ENCODE measurements at regions not wholly inside any gene's neighbourhood (a gene's known extent, or its start where the extent isn't known, plus 50 kb on each side); places are given as distances from the start of the nearest gene placed in this dataset.

DNA sequence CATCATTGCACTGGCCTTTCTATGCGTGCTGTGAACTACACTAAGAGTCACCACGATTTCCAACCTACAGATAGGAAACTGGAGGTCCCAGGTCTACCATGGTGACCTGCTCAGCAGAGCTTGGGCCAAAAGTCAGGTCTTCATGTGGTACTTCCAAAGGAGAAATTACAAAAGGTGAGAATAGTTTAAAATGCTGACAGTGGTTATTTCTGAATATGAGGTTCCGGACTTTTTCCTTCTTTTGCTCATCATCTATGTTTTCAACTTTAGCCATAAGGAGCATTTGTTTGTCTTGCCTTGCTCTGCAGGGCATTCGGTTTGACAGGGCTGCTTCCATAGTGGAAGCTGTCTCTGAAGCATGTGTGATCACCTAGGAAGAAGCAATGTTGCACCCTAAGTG, 282.1 kb upstream of the IRX1 start:
- TF ChIP-seq, protein P1, sequence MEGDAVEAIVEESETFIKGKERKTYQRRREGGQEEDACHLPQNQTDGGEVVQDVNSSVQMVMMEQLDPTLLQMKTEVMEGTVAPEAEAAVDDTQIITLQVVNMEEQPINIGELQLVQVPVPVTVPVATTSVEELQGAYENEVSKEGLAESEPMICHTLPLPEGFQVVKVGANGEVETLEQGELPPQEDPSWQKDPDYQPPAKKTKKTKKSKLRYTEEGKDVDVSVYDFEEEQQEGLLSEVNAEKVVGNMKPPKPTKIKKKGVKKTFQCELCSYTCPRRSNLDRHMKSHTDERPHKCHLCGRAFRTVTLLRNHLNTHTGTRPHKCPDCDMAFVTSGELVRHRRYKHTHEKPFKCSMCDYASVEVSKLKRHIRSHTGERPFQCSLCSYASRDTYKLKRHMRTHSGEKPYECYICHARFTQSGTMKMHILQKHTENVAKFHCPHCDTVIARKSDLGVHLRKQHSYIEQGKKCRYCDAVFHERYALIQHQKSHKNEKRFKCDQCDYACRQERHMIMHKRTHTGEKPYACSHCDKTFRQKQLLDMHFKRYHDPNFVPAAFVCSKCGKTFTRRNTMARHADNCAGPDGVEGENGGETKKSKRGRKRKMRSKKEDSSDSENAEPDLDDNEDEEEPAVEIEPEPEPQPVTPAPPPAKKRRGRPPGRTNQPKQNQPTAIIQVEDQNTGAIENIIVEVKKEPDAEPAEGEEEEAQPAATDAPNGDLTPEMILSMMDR (IDR thresholded peaks at IDR 0.05): no peak
- TF ChIP-seq, protein P2, sequence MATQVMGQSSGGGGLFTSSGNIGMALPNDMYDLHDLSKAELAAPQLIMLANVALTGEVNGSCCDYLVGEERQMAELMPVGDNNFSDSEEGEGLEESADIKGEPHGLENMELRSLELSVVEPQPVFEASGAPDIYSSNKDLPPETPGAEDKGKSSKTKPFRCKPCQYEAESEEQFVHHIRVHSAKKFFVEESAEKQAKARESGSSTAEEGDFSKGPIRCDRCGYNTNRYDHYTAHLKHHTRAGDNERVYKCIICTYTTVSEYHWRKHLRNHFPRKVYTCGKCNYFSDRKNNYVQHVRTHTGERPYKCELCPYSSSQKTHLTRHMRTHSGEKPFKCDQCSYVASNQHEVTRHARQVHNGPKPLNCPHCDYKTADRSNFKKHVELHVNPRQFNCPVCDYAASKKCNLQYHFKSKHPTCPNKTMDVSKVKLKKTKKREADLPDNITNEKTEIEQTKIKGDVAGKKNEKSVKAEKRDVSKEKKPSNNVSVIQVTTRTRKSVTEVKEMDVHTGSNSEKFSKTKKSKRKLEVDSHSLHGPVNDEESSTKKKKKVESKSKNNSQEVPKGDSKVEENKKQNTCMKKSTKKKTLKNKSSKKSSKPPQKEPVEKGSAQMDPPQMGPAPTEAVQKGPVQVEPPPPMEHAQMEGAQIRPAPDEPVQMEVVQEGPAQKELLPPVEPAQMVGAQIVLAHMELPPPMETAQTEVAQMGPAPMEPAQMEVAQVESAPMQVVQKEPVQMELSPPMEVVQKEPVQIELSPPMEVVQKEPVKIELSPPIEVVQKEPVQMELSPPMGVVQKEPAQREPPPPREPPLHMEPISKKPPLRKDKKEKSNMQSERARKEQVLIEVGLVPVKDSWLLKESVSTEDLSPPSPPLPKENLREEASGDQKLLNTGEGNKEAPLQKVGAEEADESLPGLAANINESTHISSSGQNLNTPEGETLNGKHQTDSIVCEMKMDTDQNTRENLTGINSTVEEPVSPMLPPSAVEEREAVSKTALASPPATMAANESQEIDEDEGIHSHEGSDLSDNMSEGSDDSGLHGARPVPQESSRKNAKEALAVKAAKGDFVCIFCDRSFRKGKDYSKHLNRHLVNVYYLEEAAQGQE (IDR thresholded peaks at IDR 0.05; ENCODE audit: low read depth, low read length): no peak
- TF ChIP-seq RAD21 (IDR thresholded peaks at IDR 0.05; ENCODE audit: low read length): no peak
- TF ChIP-seq, protein P3, sequence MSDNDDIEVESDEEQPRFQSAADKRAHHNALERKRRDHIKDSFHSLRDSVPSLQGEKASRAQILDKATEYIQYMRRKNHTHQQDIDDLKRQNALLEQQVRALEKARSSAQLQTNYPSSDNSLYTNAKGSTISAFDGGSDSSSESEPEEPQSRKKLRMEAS (IDR thresholded peaks at IDR 0.05; ENCODE audit: low read depth): no peak
